Keratinocyte (primary cell): ENCODE measurements at regions not wholly inside any gene's neighbourhood (a gene's known extent, or its start where the extent isn't known, plus 50 kb on each side); places are given as distances from the start of the nearest gene placed in this dataset.

Experiments used
- DNase-seq: peaks from one replicate; pipeline ENCODE4 v3.0.0-alpha.2; 2011; ENCODE audit warnings: low read depth, missing footprints, low spot score
- FAIRE-seq: peaks from 2 replicates; lab custom pipeline; 2011; peaks lifted over from hg19 to GRCh38; lab: Jason Lieb, UNC
- H2AFZ ChIP-seq: 2 replicates; pipeline ENCODE4 v1.6.0; 2012; ENCODE audit warnings: low read length, control low read depth, inconsistent platforms; ENCODE audit not compliant: control insufficient read depth
- H3K27ac ChIP-seq: 2 replicates; pipeline ENCODE4 v1.5.1; 2011; ENCODE audit warnings: low read length; ENCODE audit not compliant: control insufficient read depth, insufficient read depth
- H3K27me3 ChIP-seq: 3 replicates; pipeline ENCODE4 v1.6.0; 2011; ENCODE audit warnings: low read length; ENCODE audit not compliant: control insufficient read depth, insufficient read depth; ENCODE audit errors: extremely low read depth
- H3K36me3 ChIP-seq, 2 experiments: 2 replicates in 1 of 2; 3 replicates in 1 of 2; pipeline ENCODE4 v1.5.1; 2011; ENCODE audit warnings: low read length in 2 of 2, mild to moderate bottlenecking in 1 of 2; ENCODE audit not compliant: control insufficient read depth in 2 of 2, insufficient read depth in 2 of 2; ENCODE audit errors: extremely low read depth in 1 of 2
- H3K4me1 ChIP-seq: 3 replicates; pipeline ENCODE4 v1.5.1; 2011; ENCODE audit warnings: low read length; ENCODE audit not compliant: control insufficient read depth, insufficient read depth; ENCODE audit errors: extremely low read depth
- H3K4me2 ChIP-seq: 3 replicates; pipeline ENCODE4 v1.6.0; 2011; ENCODE audit warnings: low read depth, low read length; ENCODE audit not compliant: control insufficient read depth, insufficient read depth; ENCODE audit errors: extremely low read depth
- H3K4me3 ChIP-seq, 3 experiments: fragments of 200-600 bp in 1 of 3; sonication (generic) in 1 of 3; 2 replicates in 2 of 3; 3 replicates in 1 of 3; pipeline ENCODE4 v1.5.1; 2011 to 2016; ENCODE audit warnings: low read length in 3 of 3, mild to moderate bottlenecking in 3 of 3, control low read depth in 2 of 3, inconsistent platforms in 1 of 3, low read depth in 1 of 3, mixed read lengths in 1 of 3, mixed run types in 1 of 3, moderate library complexity in 1 of 3; ENCODE audit not compliant: control insufficient read depth in 2 of 3, insufficient read depth in 2 of 3; ENCODE audit errors: extremely low read depth in 1 of 3
- H3K79me2 ChIP-seq: 2 replicates; pipeline ENCODE4 v1.6.0; 2012; ENCODE audit warnings: low read length; ENCODE audit not compliant: control insufficient read depth, insufficient read depth
- H3K9ac ChIP-seq: 3 replicates; pipeline ENCODE4 v1.6.0; 2011; ENCODE audit warnings: low read length; ENCODE audit not compliant: control insufficient read depth, insufficient read depth; ENCODE audit errors: extremely low read depth
- H3K9me1 ChIP-seq: 3 replicates; pipeline ENCODE4 v1.6.0; 2011; ENCODE audit warnings: low read length; ENCODE audit not compliant: control insufficient read depth, insufficient read depth; ENCODE audit errors: extremely low read depth
- H3K9me3 ChIP-seq: 2 replicates; pipeline ENCODE4 v1.5.1; 2012; ENCODE audit warnings: low read depth, low read length; ENCODE audit not compliant: control insufficient read depth
- H4K20me1 ChIP-seq: 3 replicates; pipeline ENCODE4 v1.6.0; 2011; ENCODE audit warnings: low read length; ENCODE audit not compliant: control insufficient read depth, insufficient read depth; ENCODE audit errors: extremely low read depth
- CTCF ChIP-seq, 3 experiments: IDR thresholded peaks in 1 of 3; conservative IDR thresholded peaks in 1 of 3; optimal IDR thresholded peaks in 1 of 3; 2 replicates in 2 of 3; 3 replicates in 1 of 3; pipeline versions ENCODE3 to v1.5.1; 2011; ENCODE audit warnings: low read length in 3 of 3, mild to moderate bottlenecking in 3 of 3, moderate library complexity in 2 of 3, control low read depth in 1 of 3, inconsistent platforms in 1 of 3; ENCODE audit not compliant: insufficient read depth in 2 of 3; ENCODE audit errors: extremely low read depth in 1 of 3
- EZH2 ChIP-seq: IDR thresholded peaks from one replicate; pipeline ENCODE4 v1.6.1; 2012; ENCODE audit warnings: inconsistent platforms, mild to moderate bottlenecking, low read length, moderate library complexity
- dilution Hi-C: fragments of 300-500 bp; cut with MboI; formaldehyde crosslinking; loops from one replicate; pipeline ENCODE4 v1.7.0; 2020; ENCODE audit warnings: low sequenced_read_pairs; ENCODE audit not compliant: extremely low pct_ligation_motif_present

GRCh38 chr21:15397258-15397657 lies 332.5 kb upstream of the NRIP1 start:
- FAIRE-seq: no peak
- H3K4me1 ChIP-seq: no peaks in the 10 kb centered on the region

GRCh38 chr21:15400905-15401304 lies 328.9 kb upstream of the USP25 start:
- no peak for FAIRE-seq
- H4K20me1 ChIP-seq: no peaks in the 10 kb centered on the region

More at GRCh38 chr21:15397258-15397657, 332.5 kb upstream of the NRIP1 start:
- no peak overlapping the region for H3K9ac ChIP-seq
- H3K4me3 ChIP-seq: no peak overlapping the region
- H3K36me3 ChIP-seq: no peaks in the 10 kb centered on the region
- no peaks in the 10 kb centered on the region for H3K79me2 ChIP-seq
- DNase-seq: no peak
- no peaks in the 10 kb centered on the region for H3K9me1 ChIP-seq
- TF ChIP-seq CTCF (optimal IDR thresholded peaks at IDR 0.05 in 1 of 3, IDR thresholded peaks at IDR 0.05 in 1 of 3, conservative IDR thresholded peaks at IDR 0.05 in 1 of 3; ENCODE audit: extremely low read depth in 1 of 3, insufficient read depth in 2 of 3, low read length in 3 of 3): no peak
- no peaks in the 10 kb centered on the region for H3K9me3 ChIP-seq
- no peak overlapping the region for H3K27ac ChIP-seq
- H2AFZ ChIP-seq: no peak overlapping the region
- H4K20me1 ChIP-seq: no peaks in the 10 kb centered on the region
- dilution Hi-C loops: no loop called here
- no peak overlapping the region for H3K4me2 ChIP-seq
- no peaks in the 10 kb centered on the region for H3K27me3 ChIP-seq

More at GRCh38 chr21:15400905-15401304, 328.9 kb upstream of the USP25 start:
- no peaks in the 10 kb centered on the region for H3K36me3 ChIP-seq
- no peaks in the 10 kb centered on the region for H3K79me2 ChIP-seq
- dilution Hi-C loops: no loop called here
- no peak for DNase-seq
- H3K27ac ChIP-seq: no peak overlapping the region
- H3K9ac ChIP-seq: no peak overlapping the region
- H2AFZ ChIP-seq: no peak overlapping the region
- H3K9me3 ChIP-seq: no peaks in the 10 kb centered on the region
- TF ChIP-seq EZH2 (no peak), CTCF (optimal IDR thresholded peaks at IDR 0.05 in 1 of 3, IDR thresholded peaks at IDR 0.05 in 1 of 3, conservative IDR thresholded peaks at IDR 0.05 in 1 of 3; ENCODE audit: extremely low read depth in 1 of 3, insufficient read depth in 2 of 3, low read length in 3 of 3) (no peak)
- H3K9me1 ChIP-seq: no peaks in the 10 kb centered on the region
- no peaks in the 10 kb centered on the region for H3K4me1 ChIP-seq
- no peak overlapping the region for H3K4me2 ChIP-seq
- no peaks in the 10 kb centered on the region for H3K27me3 ChIP-seq
- H3K4me3 ChIP-seq: no peak overlapping the region
